ENCODE measurements at regions not wholly inside any gene's neighbourhood (a gene's known extent, or its start where the extent isn't known, plus 50 kb on each side); places are given as distances from the start of the nearest gene placed in this dataset.

- DNase-seq (ENCODE audit: insufficient read length, low spot score, missing footprints): no peak
- Histone ChIP-seq H2AFZ (ENCODE audit: low read length) (no peak overlapping the region), H3K9me3 (ENCODE audit: low read depth, low read length) (no peaks in the 10 kb centered on the region), H4K20me1 (ENCODE audit: insufficient read depth, low read length) (no peaks in the 10 kb centered on the region), H3K4me3 (ENCODE audit: insufficient read depth, low read length) (no peak overlapping the region), H3K27ac (ENCODE audit: low read depth, low read length) (no peak overlapping the region), H3K79me2 (ENCODE audit: insufficient read depth, low read length) (no peaks in the 10 kb centered on the region), H3K36me3 (ENCODE audit: insufficient read depth, low read length) (no peaks in the 10 kb centered on the region), H3K4me2 (ENCODE audit: insufficient read depth, low read length) (no peak overlapping the region), H3K27me3 (ENCODE audit: insufficient read depth, low read length) (no peaks in the 10 kb centered on the region), H3K4me1 (ENCODE audit: insufficient read depth, low read length) (no peaks in the 10 kb centered on the region)
- no peak for TF ChIP-seq CTCF (IDR thresholded peaks at IDR 0.05; ENCODE audit: extremely low read depth, low read depth, low read length)
Observed at GRCh38 chr6:132888701-132889100, 74.3 kb downstream of the RPS12 start.

GRCh38 chr6:132892929-132893771 is 78.8 kb downstream of the RPS12 start:
- no peaks in the 10 kb centered on the region for H3K79me2 ChIP-seq (ENCODE audit: insufficient read depth, low read length)
- H3K36me3 ChIP-seq (ENCODE audit: insufficient read depth, low read length): no peaks in the 10 kb centered on the region

GRCh38 chr6:132893772-132894490 is 79.6 kb downstream of the RPS12 start:
- no peak for DNase-seq (ENCODE audit: insufficient read length, low spot score, missing footprints)
- H3K79me2 ChIP-seq (ENCODE audit: insufficient read depth, low read length): no peaks in the 10 kb centered on the region
- no peaks in the 10 kb centered on the region for H4K20me1 ChIP-seq (ENCODE audit: insufficient read depth, low read length)
- H3K27me3 ChIP-seq (ENCODE audit: insufficient read depth, low read length): no peaks in the 10 kb centered on the region
- no peak overlapping the region for H2AFZ ChIP-seq (ENCODE audit: low read length)
- no peak for TF ChIP-seq CTCF (IDR thresholded peaks at IDR 0.05; ENCODE audit: extremely low read depth, low read depth, low read length)
- H3K4me2 ChIP-seq (ENCODE audit: insufficient read depth, low read length): no peak overlapping the region
- no peaks in the 10 kb centered on the region for H3K36me3 ChIP-seq (ENCODE audit: insufficient read depth, low read length)
- H3K27ac ChIP-seq (ENCODE audit: low read depth, low read length): no peak overlapping the region
- H3K4me3 ChIP-seq (ENCODE audit: insufficient read depth, low read length): no peak overlapping the region
- no peaks in the 10 kb centered on the region for H3K4me1 ChIP-seq (ENCODE audit: insufficient read depth, low read length)
- no peaks in the 10 kb centered on the region for H3K9me3 ChIP-seq (ENCODE audit: low read depth, low read length)

More at GRCh38 chr6:132892929-132893771, 78.8 kb downstream of the RPS12 start:
- H3K27ac ChIP-seq (ENCODE audit: low read depth, low read length): no peak overlapping the region
- H3K27me3 ChIP-seq (ENCODE audit: insufficient read depth, low read length): no peaks in the 10 kb centered on the region
- no peaks in the 10 kb centered on the region for H4K20me1 ChIP-seq (ENCODE audit: insufficient read depth, low read length)
- no peak for DNase-seq (ENCODE audit: insufficient read length, low spot score, missing footprints)
- H3K4me2 ChIP-seq (ENCODE audit: insufficient read depth, low read length): no peak overlapping the region
- no peaks in the 10 kb centered on the region for H3K9me3 ChIP-seq (ENCODE audit: low read depth, low read length)
- H3K4me1 ChIP-seq (ENCODE audit: insufficient read depth, low read length): no peaks in the 10 kb centered on the region
- no peak for TF ChIP-seq CTCF (IDR thresholded peaks at IDR 0.05; ENCODE audit: extremely low read depth, low read depth, low read length)
- H3K4me3 ChIP-seq (ENCODE audit: insufficient read depth, low read length): no peak overlapping the region
- H2AFZ ChIP-seq (ENCODE audit: low read length): no peak overlapping the region

GRCh38 chr6:132898376-132898775 is 84.0 kb downstream of the RPS12 start:
- DNase-seq (ENCODE audit: insufficient read length, low spot score, missing footprints): no peak

More at GRCh38 chr6:132898376-132898775, 84.0 kb downstream of the RPS12 start:
- Histone ChIP-seq H3K4me1 (ENCODE audit: insufficient read depth, low read length) (no peaks in the 10 kb centered on the region), H3K27ac (ENCODE audit: low read depth, low read length) (no peak overlapping the region), H3K36me3 (ENCODE audit: insufficient read depth, low read length) (no peaks in the 10 kb centered on the region), H3K4me3 (ENCODE audit: insufficient read depth, low read length) (no peak overlapping the region), H4K20me1 (ENCODE audit: insufficient read depth, low read length) (no peaks in the 10 kb centered on the region), H3K9me3 (ENCODE audit: low read depth, low read length) (no peaks in the 10 kb centered on the region), H3K27me3 (ENCODE audit: insufficient read depth, low read length) (no peaks in the 10 kb centered on the region), H2AFZ (ENCODE audit: low read length) (no peak overlapping the region), H3K4me2 (ENCODE audit: insufficient read depth, low read length) (no peak overlapping the region), H3K79me2 (ENCODE audit: insufficient read depth, low read length) (no peaks in the 10 kb centered on the region)
- no peak for TF ChIP-seq CTCF (IDR thresholded peaks at IDR 0.05; ENCODE audit: extremely low read depth, low read depth, low read length)

Measured in osteoblast (primary cell).